ENCODE measurements at regions not wholly inside any gene's neighbourhood (a gene's known extent, or its start where the extent isn't known, plus 50 kb on each side); places are given as distances from the start of the nearest gene placed in this dataset.

GRCh38 chr4:18695733-18696527 is 674.4 kb upstream of the LCORL start:
- no peaks in the 10 kb centered on the region for H3K36me3 Mint-ChIP-seq
- Histone ChIP-seq H2AFZ (ENCODE audit: insufficient read depth, low read depth, low read length, poor library complexity, severe bottlenecking) (no peak overlapping the region), H3K9me3 (replicated peaks in 1 of 2; ENCODE audit: control insufficient read depth in 1 of 2, insufficient read depth in 1 of 2, low read length in 2 of 2) (no peaks in the 10 kb centered on the region), H3K4me2 (replicated peaks; ENCODE audit: extremely low read depth, low read length, poor library complexity, severe bottlenecking) (no peak overlapping the region), H4K20me1 (ENCODE audit: insufficient read depth, low read length) (no peaks in the 10 kb centered on the region), H3K36me3 (replicated peaks in 1 of 2; ENCODE audit: control insufficient read depth in 1 of 2, insufficient read depth in 2 of 2, low read length in 2 of 2) (no peaks in the 10 kb centered on the region), H3K27me3 (ENCODE audit: control insufficient read depth in 2 of 2, insufficient read depth in 2 of 2, low read length in 2 of 2) (no peaks in the 10 kb centered on the region), H3K27ac (ENCODE audit: low read depth in 1 of 2, low read length in 2 of 2) (no peak overlapping the region), H3K9ac (ENCODE audit: insufficient read depth, low read length, poor library complexity, severe bottlenecking) (no peak overlapping the region), H3K4me1 (ENCODE audit: control insufficient read depth in 1 of 2, insufficient read depth in 2 of 2, low read length in 2 of 2) (no peaks in the 10 kb centered on the region), H3K4me3 (replicated peaks in 1 of 3; ENCODE audit: low read depth in 2 of 3, low read length in 3 of 3) (no peak overlapping the region), H3K79me2 (ENCODE audit: insufficient read depth, low read length) (no peaks in the 10 kb centered on the region)
- H3K4me1 Mint-ChIP-seq, result no peaks in the 10 kb centered on the region
- no peak for DNase-seq
- TF ChIP-seq CTCF (IDR thresholded peaks at IDR 0.05), result no peak
- WGBS (ENCODE audit: insufficient coverage), result 94% methylated on average over 15 of the region's 18 CpGs
- H3K27ac Mint-ChIP-seq, result peak overlapping the region in 1 of 7 donors; percentile 17
- no peak overlapping the region for H3K4me3 Mint-ChIP-seq
- peaks cover 2 to 6% (median 2%) of the 10 kb centered on the region in 3 donors for H3K27me3 Mint-ChIP-seq (ENCODE audit: low read depth in 3 of 3)
- H3K9me3 Mint-ChIP-seq, result peaks cover 0 to 2% (median 0%) of the 10 kb centered on the region in 7 donors
- intact Hi-C loops (cut with micrococcal nuclease), result loop anchor here in 1 of 2 donors (10.0 kb wide), 1 partner anchor 1989 kb away; no protein-coding TSS in a partner anchor

GRCh38 chr4:18691431-18692200 is 670.1 kb upstream of the LCORL start:
- H3K36me3 ChIP-seq (replicated peaks in 1 of 2; ENCODE audit: control insufficient read depth in 1 of 2, insufficient read depth in 2 of 2, low read length in 2 of 2), result no peaks in the 10 kb centered on the region
- intact Hi-C loops (cut with micrococcal nuclease), result loop anchor here in 1 of 2 donors (10.0 kb wide), 1 partner anchor 1993 kb away; no protein-coding TSS in a partner anchor
- H3K9me3 Mint-ChIP-seq, result no peaks in the 10 kb centered on the region
- H3K4me1 ChIP-seq (ENCODE audit: control insufficient read depth in 1 of 2, insufficient read depth in 2 of 2, low read length in 2 of 2), result no peaks in the 10 kb centered on the region
- no peaks in the 10 kb centered on the region for H3K27me3 ChIP-seq (ENCODE audit: control insufficient read depth in 2 of 2, insufficient read depth in 2 of 2, low read length in 2 of 2)
- H3K9ac ChIP-seq (ENCODE audit: insufficient read depth, low read length, poor library complexity, severe bottlenecking), result no peak overlapping the region
- no peak overlapping the region for H3K4me2 ChIP-seq (replicated peaks; ENCODE audit: extremely low read depth, low read length, poor library complexity, severe bottlenecking)
- 55% methylated on average over 6 of the region's 9 CpGs for WGBS (ENCODE audit: insufficient coverage)
- H3K9me3 ChIP-seq (replicated peaks in 1 of 2; ENCODE audit: control insufficient read depth in 1 of 2, insufficient read depth in 1 of 2, low read length in 2 of 2), result no peaks in the 10 kb centered on the region
- no peaks in the 10 kb centered on the region for H3K36me3 Mint-ChIP-seq
- no peak overlapping the region for H2AFZ ChIP-seq (ENCODE audit: insufficient read depth, low read depth, low read length, poor library complexity, severe bottlenecking)
- H3K27me3 Mint-ChIP-seq (ENCODE audit: low read depth in 3 of 3), result peaks cover 2 to 6% (median 2%) of the 10 kb centered on the region in 3 donors
- H3K27ac ChIP-seq (ENCODE audit: low read depth in 1 of 2, low read length in 2 of 2), result no peak overlapping the region
- TF ChIP-seq CTCF (IDR thresholded peaks at IDR 0.05), result no peak
- H4K20me1 ChIP-seq (ENCODE audit: insufficient read depth, low read length), result no peaks in the 10 kb centered on the region
- no peak overlapping the region for H3K27ac Mint-ChIP-seq
- H3K4me1 Mint-ChIP-seq, result no peaks in the 10 kb centered on the region
- H3K4me3 Mint-ChIP-seq, result no peak overlapping the region
- no peaks in the 10 kb centered on the region for H3K79me2 ChIP-seq (ENCODE audit: insufficient read depth, low read length)
- DNase-seq, result no peak
- H3K4me3 ChIP-seq (replicated peaks in 1 of 3; ENCODE audit: low read depth in 2 of 3, low read length in 3 of 3), result no peak overlapping the region
